Stomach (tissue), 4 donors: ENCODE measurements at regions not wholly inside any gene's neighbourhood (a gene's known extent, or its start where the extent isn't known, plus 50 kb on each side); places are given as distances from the start of the nearest gene placed in this dataset.

Experiments
- POLR2A ChIP-seq, 4 donors: fragments of 450-650 bp; IDR thresholded peaks; one replicate each; pipeline ENCODE4 v1.6.1; 2016; ENCODE audit warnings: antibody characterized with exemption in 4 of 4, control low read depth in 2 of 4, mild to moderate bottlenecking in 1 of 4, moderate library complexity in 1 of 4
- TF ChIP-seq, protein P1 (sequence below), 7 experiments: fragments of 450-650 bp in 4 of 7; fragments of 200-600 bp in 3 of 7; sonication (generic) in 3 of 7; IDR thresholded peaks; one replicate each; pipeline ENCODE4 v1.5.1; 2016 to 2019; ENCODE audit warnings: antibody characterized with exemption in 7 of 7, control low read depth in 2 of 7, mild to moderate bottlenecking in 1 of 7

DNA sequence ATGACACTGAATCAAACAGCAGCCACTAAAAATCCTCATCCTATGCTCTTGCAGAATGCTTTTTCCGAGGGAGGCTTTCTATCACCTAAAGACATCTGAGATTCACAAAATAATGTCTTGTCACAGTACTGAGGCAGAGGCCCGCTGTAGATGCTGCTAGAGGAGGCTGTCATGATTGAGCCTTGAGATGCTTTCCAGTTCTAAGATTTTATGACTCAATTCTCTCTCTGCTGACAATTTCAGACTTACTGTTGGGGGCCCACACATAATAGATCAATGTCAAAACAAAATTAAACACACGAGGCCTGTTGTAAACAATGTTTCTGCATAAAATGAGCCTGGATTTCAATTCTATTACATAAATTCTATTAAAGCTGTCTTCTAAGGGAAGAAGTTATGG is 132.7 kb upstream of the ARL4C start:
- TF ChIP-seq, protein P1, sequence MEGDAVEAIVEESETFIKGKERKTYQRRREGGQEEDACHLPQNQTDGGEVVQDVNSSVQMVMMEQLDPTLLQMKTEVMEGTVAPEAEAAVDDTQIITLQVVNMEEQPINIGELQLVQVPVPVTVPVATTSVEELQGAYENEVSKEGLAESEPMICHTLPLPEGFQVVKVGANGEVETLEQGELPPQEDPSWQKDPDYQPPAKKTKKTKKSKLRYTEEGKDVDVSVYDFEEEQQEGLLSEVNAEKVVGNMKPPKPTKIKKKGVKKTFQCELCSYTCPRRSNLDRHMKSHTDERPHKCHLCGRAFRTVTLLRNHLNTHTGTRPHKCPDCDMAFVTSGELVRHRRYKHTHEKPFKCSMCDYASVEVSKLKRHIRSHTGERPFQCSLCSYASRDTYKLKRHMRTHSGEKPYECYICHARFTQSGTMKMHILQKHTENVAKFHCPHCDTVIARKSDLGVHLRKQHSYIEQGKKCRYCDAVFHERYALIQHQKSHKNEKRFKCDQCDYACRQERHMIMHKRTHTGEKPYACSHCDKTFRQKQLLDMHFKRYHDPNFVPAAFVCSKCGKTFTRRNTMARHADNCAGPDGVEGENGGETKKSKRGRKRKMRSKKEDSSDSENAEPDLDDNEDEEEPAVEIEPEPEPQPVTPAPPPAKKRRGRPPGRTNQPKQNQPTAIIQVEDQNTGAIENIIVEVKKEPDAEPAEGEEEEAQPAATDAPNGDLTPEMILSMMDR (IDR thresholded peaks at IDR 0.05): no peak
- no peak for TF ChIP-seq POLR2A (IDR thresholded peaks at IDR 0.05)
